Stimulated activated CD4-positive, alpha-beta T cell treated with anti-CD3 and anti-CD28 coated beads, Interleukin-1b, Interleukin-23, amount 100 ng/mL, for 1 hour (primary cell): ENCODE measurements at regions not wholly inside any gene's neighbourhood (a gene's known extent, or its start where the extent isn't known, plus 50 kb on each side); places are given as distances from the start of the nearest gene placed in this dataset.
"Not testable (repeated sequence)": the region's sequence is repeated elsewhere in the genome, so short reads cannot be mapped to it uniquely, and the experiment has no call there.

ENCODE experiments used
- DNase-seq, 2 donors: peaks; one replicate each; pipeline ENCODE4 v3.0.0-alpha.2; 2020; ENCODE audit warnings: low read depth in 2 of 2

DNA sequence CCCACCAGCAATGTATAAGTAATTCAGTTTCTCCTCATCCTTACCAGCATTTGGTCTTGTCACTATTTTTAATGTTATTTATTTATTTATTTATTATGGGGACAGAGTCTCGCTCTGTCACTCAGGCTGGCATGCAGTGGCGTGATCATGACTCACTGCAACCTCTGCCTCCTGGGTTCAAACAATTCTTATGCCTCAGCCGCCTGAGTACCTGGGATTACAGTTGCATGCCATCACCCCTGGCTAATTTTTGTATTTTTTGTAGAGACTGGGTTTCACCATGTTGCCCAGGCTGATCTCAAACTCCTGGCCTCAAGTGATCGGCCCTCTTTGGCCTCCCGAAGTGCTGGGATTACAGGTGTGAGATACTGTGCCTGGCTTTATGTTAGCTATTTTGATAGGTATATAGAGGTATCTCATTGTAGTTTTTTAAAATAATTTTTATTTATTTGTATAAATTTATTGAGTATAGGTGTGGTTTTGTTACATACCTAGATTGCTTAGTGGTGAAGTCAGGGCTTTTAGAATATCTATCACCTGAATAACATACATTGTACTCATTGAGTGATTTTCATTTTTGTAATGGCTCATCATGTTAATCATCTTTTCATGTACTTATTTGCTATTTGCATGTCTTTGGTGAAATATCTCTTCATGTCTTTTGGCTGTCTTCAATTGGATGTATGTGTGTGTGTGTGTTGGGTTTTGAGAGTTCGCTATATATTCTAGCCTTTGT, 53.3 kb downstream of the TANC2 start:
- DNase-seq, result no peak

DNA sequence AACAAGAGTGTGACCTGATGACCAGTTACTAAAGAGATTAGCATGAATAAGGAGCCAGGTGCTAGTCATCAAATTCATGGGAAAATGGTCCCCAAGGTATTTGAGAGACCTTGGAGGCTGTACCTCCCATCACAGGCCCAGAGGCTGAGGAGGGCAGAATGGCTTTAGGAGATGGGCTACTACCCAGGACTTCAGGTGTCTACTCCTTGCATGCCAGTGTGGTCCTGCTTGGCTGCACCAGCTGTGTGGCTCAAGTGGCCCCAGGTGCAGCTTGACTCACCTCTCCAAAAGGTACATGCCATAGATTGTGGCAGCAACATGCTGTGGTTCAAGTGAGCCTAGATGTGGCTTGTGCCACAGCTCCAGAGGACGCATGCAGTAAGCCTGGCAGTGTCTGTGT, 56.5 kb downstream of the TANC2 start:
- DNase-seq, result no peak

DNA sequence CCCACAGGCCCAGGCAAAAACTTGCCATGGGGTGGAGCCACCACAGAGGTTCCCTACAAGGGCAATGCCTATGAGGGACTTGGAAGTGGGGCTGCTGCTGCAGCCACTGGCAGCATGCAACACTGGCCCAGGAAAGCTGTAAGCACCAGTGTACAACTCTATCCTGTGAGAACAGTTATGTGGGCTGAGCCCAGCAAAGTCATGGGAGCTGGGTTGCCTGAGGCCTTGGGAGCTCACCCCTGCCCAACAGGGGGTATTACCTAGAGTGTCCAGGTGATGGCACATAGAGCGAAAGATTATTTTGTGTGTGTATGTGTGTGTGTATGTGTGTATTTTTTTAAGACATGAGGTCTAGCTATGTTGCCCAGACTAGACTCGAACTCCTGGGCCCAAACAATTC, 57.0 kb downstream of the TANC2 start:
- no peak for DNase-seq

DNA sequence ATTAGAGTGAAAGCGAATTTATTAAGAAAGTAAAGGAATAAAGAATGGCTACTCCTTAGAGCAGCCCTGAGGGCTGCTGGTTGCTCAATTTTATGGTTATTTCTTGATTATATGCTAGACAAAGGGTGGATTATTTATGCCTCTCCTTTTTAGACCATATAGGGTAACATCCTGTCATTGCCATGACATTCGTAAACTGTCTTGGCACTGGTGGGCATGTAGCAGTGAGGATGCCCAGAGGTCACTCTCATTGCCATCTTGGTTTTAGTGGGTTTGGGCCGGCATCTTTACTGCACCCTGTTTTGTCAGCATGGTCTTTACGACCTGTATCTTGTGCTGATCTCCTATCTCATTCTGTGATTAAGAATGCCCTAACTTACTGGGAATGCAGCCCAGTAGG, 58.2 kb downstream of the TANC2 start:
- no peak for DNase-seq

DNA sequence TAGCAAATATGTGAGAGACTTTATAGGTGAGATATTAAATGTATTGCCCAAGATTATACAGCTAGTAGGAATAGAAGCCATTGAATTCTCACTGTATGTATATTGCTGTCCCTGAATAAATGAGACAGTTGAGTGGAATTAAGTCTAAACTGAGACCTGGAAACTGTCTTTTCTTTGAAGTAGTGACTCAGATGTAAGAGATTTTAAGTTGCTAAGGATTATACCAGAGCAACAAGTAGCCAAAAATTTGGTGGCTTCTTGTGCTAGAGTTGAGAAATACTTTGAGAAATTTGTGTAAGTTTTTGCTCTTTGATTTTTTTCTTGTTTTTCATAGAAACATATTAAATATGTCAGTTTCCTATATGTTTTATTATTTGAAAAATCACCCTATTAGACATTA, 58.7 kb downstream of the TANC2 start:
- DNase-seq, result no peak

DNA sequence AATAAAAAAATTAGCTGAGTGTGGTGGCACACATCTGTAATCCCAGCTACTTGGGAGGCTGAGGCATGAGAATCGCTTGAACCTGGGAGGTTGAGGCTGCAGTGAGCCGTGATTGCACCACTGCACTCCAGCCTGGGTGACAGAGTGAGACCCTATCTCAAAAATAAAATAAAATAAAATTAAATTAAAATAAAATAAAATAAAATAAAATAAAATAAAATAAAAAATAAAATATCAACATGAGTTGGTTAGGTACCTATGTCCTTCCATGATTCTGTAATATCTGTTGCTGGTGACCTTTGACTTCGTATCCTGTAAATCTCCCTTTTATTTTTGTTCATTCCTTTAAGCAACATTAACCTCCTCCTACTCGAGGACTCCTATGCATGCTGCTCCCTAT, 59.6 kb downstream of the TANC2 start:
- DNase-seq, result not testable (repeated sequence)

DNA sequence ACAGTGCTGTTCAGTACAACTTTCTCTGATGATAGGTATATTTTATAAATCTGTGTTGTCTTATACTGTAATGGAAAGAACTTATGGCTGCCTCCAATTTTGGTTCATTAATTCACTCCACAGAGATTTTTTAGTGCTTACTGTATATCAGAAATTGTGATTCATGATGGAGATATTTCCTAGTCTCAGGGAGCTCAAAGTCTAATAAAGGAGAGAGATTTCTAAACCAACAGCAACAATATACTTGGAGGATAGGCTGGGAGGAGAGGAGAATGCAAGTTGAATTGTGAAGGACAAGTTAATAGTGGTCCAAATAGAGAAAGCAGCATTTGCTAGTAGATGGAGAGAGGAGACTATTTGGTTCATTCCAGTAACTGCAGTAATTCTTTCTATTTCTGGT, 63.5 kb downstream of the TANC2 start:
- DNase-seq, result no peak

DNA sequence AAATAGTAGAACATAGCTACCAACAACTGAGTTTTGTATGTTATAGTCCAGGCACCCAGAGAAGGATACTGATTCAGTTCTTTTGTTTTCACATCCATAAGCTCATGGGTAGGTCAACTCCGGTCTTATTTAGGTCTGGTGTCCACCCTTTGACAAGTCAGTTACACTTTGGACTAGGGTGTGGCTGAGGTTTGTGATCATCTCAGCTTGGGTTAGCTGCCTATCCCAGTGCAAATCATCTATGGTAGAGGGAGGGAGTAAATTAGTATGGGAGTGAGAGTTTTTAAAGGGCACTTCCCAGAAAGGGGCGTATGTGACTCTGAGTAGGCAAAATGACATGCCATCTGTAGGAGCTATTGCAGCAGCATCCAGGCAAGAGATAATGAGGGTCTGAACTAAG, 66.1 kb downstream of the TANC2 start:
- no peak for DNase-seq

DNA sequence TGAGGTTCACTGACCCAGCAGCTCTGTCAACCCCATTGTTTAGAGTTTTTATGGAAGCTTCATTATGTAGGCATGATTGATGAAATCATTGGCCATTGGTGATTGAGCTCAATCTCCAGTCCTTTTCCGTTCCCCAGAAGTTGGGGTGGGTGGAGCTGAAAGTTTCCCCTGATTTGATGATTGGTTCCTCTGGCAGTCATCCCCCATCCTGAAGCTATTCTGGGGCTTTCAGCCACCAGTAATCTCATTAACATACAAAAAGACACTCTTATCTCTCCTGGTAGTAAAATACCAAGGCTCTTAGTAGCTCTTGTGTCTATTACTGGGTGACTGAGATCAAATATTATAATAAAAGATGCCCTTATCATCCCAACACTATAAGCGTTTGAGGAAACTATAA, 67.1 kb downstream of the TANC2 start:
- no peak for DNase-seq

DNA sequence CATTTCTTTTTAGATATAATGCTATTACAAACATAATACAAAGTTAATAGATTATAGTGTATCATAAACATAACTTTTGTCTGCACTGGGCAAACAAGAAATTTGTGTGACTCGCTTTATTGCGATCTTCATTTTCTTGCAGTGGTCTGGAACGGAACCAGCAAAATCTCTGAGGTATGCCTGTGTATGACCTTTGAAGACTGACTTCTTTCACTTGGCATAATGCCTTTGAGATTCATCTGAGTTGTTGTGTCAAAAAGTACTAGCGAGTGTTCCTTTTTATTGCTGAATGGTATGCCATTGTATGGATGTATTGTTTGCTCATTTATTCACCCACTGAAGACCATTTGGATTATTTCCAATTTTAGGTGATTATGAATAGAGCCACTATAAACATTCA, 69.2 kb downstream of the TANC2 start:
- no peak for DNase-seq

DNA sequence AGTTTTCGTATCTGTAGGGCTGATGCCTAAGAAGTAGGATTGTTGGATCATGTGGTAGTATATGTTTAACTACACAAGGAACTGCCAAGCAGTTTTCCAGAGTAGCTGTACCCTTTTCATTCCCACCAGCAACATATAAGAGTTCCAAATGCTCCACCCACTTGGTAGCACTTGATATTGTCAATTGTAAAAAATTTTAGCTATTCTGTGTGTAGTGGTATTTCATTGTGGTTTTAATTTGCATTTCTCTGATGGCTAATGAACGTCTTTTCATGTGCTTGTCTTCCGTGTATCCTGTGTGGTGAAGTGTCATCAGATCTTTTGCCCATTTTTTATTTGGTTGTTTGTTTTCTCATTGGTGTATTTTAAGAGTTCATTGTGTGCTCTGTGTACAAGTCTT, 69.7 kb downstream of the TANC2 start:
- no peak for DNase-seq

DNA sequence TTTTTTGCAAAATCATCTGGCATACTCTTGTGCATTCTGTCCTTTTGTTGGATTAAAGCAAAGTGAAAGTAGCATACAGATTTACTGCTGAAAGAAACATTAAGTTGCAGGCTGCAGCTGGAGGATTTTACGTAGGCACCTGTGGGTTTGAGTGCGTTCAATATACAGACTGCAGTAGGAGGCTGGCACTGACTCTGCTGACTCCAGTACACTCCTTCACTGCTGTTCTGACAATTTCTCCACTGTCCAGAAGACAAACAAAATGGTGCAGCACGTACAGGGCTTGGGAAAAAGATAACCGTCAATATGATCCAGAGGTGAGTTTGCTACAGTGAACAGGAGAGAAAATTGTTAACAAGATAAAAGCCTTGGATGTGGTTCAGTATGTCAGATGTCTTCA, 73.3 kb downstream of the TANC2 start:
- DNase-seq, result no peak

DNA sequence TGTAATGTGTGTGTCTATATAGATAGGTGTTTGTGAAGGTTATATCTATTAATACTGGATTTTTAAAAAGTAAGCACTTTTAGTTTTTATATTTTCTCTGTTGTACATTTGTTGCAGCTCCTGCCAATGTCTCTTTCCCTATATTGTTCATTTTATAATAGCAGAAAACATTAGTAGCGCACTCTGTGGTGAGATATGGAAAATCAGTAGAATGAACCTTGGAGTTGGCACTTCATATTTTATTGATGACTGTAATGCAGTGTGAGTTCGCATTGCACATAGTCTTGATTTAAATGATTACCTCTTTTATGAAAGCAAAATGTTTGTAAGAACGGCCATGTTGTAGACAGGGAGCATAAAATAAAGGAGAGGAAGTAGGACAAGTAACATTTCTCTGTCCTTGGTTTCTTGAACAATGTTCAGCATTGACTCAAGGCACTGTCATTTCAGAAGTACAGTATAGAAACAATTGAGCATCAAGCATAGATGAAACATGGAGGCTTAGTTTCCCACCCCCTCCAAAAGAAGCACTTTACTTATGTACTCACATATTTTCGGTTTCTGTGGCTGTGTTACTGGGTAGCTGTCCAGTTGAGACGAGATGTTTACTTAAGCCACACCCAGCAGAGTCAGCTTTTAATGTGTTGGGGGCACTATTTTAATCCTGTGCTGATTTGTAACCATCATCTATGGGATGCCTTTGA, 74.0 kb downstream of the TANC2 start:
- DNase-seq, result no peak

DNA sequence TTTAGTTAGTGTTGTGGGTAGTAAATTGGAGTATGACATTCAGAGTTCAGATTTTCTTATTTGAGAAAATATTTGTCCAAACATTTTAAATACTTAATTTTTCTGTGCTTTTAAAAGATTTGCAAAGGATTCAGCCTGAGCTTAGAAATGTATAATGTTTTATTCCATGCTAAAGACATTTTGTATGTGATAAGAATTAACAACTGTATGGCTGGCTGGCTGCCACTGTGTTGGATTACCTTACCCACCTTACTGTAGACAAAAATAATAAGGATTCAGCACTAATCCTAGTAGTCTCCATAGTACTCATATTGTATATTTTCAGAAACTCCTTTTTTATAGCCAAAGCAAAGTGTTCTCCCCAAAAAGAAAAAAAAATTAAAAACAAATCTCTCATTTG, 74.8 kb downstream of the TANC2 start:
- DNase-seq, result no peak

DNA sequence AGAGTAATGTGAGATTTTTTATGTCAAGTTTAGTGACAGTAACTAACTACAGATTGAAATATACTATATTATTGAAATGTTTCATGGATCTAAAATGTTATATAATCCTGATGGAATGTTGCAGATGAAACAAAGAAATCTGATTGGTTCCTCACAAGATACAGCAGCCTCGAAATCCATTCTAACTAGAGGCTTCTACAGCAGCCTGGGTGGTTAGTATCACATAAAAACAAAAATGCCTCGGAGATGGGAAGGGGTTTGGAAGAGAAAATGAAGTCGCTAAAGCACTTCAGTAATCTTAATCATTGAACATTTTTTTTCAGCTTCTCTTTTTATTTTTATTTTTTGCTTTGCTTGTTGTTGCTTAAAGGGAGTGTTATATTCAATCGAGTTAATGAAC, 75.2 kb downstream of the TANC2 start:
- no peak for DNase-seq

DNA sequence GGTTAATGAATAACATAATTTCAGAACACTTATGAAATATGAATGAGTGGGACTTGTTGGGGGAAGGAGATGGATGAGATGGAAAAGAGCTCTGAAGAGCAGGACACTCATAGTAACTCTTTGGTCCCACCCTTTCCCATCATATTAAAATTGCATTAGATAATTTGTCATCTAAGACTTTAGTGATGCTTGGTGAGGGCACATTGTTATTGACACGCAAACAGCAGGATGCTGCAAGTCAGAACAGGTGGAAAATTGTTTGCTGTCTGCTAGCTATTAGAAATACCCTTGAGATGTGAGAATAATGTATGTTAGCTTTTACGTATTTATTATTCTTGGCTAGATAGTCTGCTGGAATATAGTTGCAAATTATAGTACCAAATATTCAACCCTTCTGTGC, 75.7 kb downstream of the TANC2 start:
- no peak for DNase-seq

DNA sequence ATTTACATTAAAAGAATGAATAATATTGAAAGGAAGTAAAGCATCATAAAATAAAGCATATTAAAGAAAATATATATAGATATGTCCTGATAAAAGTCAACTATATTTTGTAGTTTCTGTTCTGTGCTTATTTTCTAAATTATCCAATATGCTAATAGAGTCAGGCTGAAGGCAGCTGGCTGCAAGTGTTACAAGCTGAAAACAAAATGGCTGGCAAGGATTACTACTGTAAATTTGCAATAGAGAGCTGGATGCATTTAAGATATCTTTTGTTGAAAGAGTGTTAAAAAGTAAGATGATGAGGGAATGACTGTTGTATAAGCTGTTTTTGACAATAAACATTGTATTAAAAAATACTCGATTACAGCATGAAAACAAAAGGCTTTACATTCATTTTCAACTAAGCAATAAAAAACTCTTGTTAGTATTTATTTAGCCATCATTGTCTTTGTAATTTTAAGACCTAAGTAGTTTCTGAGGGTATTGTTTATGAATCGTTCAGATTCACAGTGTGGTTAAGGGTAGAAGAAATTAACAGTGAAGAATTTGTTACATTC, 76.3 kb downstream of the TANC2 start:
- DNase-seq, result no peak

DNA sequence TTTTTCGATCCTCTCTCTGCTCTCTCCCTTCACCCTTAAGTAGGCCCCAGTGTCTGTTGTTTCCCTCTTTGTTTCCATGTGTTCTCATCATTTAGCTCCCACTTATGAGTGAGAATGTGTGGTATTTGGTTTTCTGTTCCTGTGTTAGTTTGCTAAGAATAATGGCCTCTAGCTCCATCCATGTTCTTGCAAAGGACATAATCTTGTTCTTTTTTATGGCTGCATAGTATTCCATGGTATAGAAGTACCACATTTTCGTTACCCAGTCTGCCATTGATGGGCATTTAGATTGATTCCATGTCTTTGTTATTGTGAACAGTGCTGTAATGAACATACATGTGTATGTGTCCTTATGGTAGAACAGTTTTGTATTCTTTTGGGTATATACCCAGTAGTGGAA, 91.5 kb downstream of the TANC2 start:
- not testable (repeated sequence) for DNase-seq

DNA sequence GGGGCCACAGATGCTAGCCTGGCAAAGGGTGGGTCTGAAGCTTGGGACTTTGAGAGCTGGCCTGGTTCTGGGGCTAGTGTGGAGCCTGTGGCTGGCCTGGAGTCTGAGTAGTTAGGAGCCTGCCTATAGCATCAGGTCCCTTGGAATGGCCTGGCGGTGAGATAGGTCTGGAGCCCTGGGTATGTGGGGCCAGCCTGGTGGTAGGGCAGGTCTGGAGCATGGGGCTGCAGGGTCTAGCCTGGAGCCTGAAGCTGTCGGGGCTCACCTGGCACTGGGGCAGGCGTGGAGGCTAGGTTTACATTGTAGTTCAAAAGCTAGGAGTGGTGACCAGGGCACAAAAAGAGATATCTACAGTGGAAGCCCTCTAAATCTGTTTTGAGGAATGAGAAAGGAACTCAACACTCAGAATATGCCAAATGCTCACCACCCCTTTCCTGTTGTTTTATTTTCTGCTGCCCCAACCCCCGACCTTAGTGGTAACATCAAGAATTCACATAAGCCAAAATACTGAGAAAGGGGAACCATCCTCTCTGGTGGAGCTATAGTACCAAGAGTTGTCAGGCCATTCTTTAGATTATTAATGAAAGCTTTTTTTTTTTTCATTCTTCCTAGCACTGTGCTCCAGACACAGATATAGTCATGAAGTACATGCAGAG, 100.3 kb downstream of the TANC2 start:
- no peak for DNase-seq

DNA sequence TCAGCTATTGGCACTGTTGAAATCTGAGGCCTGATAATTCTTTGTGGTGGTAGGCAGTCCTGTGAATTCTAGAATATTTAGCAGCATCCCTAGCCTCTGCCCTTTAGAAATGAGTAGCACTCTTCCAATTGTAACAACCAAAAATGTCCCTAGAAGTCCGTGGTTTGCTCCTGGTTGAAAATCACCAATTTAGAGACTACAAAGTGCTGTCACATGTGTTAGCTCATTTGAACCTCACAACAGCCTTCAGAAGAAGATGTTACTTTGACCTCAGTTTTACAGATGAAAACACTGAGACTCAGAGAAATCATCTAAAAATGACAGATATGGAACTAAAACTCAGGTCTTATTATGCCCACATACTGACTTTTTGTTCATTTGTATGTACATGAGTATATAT, 103.2 kb downstream of the TANC2 start:
- no peak for DNase-seq

DNA sequence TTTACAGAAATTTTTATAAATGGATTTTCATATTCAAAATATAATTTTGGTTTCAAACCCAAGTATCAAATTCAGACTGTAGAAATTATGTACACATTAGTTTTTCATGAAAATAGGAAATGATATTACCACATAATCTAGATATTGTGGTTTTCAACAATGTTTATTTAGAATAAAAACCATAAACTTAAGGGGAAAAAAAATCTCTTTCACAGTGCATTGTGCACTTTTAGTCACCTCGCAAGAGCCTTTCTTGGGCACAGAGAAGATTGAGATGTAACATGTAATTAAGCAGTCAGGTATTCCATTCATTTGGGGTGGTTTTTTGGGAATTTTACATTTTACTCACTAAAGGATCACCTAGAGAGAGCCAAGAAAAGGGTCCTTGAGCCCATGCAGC, 104.0 kb downstream of the TANC2 start:
- DNase-seq, result no peak

DNA sequence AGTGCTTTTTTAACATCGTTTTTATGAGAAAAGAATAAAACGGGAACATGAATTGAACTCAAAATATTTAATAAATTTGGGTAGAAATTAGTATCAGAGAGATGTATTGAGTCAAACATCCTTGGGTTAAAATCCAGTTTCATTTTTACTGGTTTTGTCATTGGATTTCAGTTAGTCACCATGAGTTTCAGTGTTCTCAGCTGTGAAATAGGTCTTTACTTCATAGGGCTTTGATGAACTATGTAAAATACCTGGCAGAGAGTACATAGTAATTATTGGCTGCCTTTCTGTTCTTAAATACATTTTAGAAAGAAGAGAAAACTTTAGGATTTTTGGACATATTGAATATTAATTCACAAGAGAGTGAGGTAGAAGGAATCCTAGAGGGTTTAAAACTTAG, 105.8 kb downstream of the TANC2 start:
- DNase-seq, result no peak

DNA sequence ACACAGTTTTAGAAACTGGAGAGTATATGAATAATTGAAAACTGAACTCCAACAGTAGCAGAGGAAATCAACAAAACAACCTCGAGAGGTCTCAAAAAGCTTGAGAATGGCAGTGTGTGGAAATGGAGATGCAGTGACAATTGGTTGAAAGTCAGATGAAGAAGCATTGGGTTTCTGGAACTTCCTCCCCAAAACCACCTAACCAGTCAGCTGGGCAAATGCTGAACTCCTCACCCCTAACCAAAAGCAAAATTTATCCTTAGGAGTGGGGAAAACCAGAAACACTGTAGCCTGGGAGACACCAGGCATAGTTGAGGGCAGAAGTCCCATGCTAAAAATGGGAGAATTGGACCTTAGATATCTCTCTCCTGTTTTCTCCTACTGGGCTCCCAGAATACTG, 109.9 kb downstream of the TANC2 start:
- no peak for DNase-seq
